GM23248 (cell line): ENCODE measurements at regions not wholly inside any gene's neighbourhood (a gene's known extent, or its start where the extent isn't known, plus 50 kb on each side); places are given as distances from the start of the nearest gene placed in this dataset.

ENCODE experiments used
- DNase-seq: peaks from one replicate; pipeline ENCODE4 v3.0.0-alpha.2; 2015
- H2AFZ ChIP-seq: fragments of 200-600 bp; sonication (generic); 2 replicates; pipeline ENCODE4 v1.6.1; 2016; ENCODE audit warnings: antibody characterized with exemption
- H3F3A ChIP-seq: fragments of 200-600 bp; sonication (generic); 2 replicates; pipeline ENCODE4 v1.6.1; 2016; ENCODE audit warnings: mild to moderate bottlenecking, antibody characterized with exemption, mixed run types; ENCODE audit not compliant: insufficient read depth
- H3K27ac ChIP-seq: fragments of 200-600 bp; sonication (generic); 2 replicates; pipeline ENCODE4 v1.5.1; 2016; ENCODE audit warnings: mild to moderate bottlenecking
- H3K27me3 ChIP-seq: fragments of 200-600 bp; sonication (generic); replicated peaks from 2 replicates; pipeline ENCODE4 v1.6.1; 2016; ENCODE audit warnings: mild to moderate bottlenecking; ENCODE audit not compliant: insufficient read depth
- H3K36me3 ChIP-seq: fragments of 200-600 bp; sonication (generic); 2 replicates; pipeline ENCODE4 v1.6.1; 2016; ENCODE audit warnings: low read depth, mild to moderate bottlenecking
- H3K4me1 ChIP-seq: fragments of 200-600 bp; sonication (generic); 2 replicates; pipeline ENCODE4 v1.6.1; 2016; ENCODE audit warnings: mild to moderate bottlenecking; ENCODE audit not compliant: insufficient read depth
- H3K4me2 ChIP-seq: fragments of 200-600 bp; sonication (generic); one replicate; pipeline ENCODE4 v1.6.1; 2016; ENCODE audit warnings: mild to moderate bottlenecking; ENCODE audit not compliant: unreplicated experiment
- H3K4me3 ChIP-seq: fragments of 200-600 bp; sonication (generic); 2 replicates; pipeline ENCODE4 v1.5.1; 2016; ENCODE audit warnings: mild to moderate bottlenecking
- H3K79me2 ChIP-seq: fragments of 200-600 bp; sonication (generic); 2 replicates; pipeline ENCODE4 v1.6.1; 2016; ENCODE audit warnings: mild to moderate bottlenecking; ENCODE audit not compliant: insufficient read depth
- H3K9ac ChIP-seq: fragments of 200-600 bp; sonication (generic); 2 replicates; pipeline ENCODE4 v1.6.1; 2016; ENCODE audit warnings: mild to moderate bottlenecking
- H3K9me2 ChIP-seq: fragments of 200-600 bp; sonication (generic); 2 replicates; pipeline ENCODE4 v1.6.1; 2016; ENCODE audit warnings: mixed run types, mild to moderate bottlenecking, moderate library complexity; ENCODE audit not compliant: insufficient read depth
- H3K9me3 ChIP-seq: fragments of 200-600 bp; sonication (generic); one replicate; pipeline ENCODE4 v1.6.1; 2017; ENCODE audit warnings: low read depth
- H4K20me1 ChIP-seq: fragments of 200-600 bp; sonication (generic); 2 replicates; pipeline ENCODE4 v1.6.0; 2016; ENCODE audit not compliant: insufficient read depth
- EZH2 ChIP-seq: fragments of 200-600 bp; sonication (generic); IDR thresholded peaks from 2 replicates; pipeline ENCODE4 v1.6.1; 2018; ENCODE audit warnings: antibody characterized with exemption, mild to moderate bottlenecking; ENCODE audit not compliant: insufficient read depth, poor library complexity, severe bottlenecking
- EZH2phosphoT487 ChIP-seq: fragments of 200-600 bp; sonication (generic); IDR thresholded peaks from 2 replicates; pipeline ENCODE4 v1.6.1; 2018; ENCODE audit warnings: antibody characterized with exemption, moderate library complexity, mild to moderate bottlenecking, low read depth; ENCODE audit not compliant: insufficient read depth
- WGBS, 2 experiments: methylation state at CpG; one replicate each; pipeline ENCODE4 v1.1.6; 2015 to 2017; ENCODE audit warnings: low lambda C conversion rate in 2 of 2, low coverage in 1 of 2; ENCODE audit errors: missing lambda C conversion rate in 2 of 2; 5-methylcytosine and 5-hydroxymethylcytosine counted together
- in situ Hi-C: fragments of 300-500 bp; cut with MboI; formaldehyde crosslinking; loops from 2 replicates; pipeline ENCODE4 v1.15.0; 2020

DNA sequence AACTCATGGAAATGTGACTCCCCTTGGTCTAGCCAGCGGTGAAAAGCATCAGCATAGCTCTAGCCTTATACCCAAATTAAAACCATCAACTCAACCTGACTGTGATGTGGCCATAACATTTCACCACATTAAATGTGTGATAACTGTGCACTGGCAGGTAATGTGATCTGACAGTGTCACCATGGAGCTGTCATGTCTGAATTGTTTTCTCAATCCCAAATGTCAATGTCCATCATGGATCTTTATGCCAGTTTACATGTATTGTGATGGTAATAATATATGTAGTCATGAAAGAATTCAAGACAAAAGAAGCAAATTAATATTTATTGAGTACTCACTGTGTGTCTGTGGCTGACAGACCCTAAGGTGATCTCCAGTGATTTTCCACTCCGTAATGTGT lies 213.4 kb upstream of the EOMES start:
- peaks cover 6% of the 10 kb centered on the region; the same call in 1 of the 2 replicates for H3F3A ChIP-seq
- TF ChIP-seq EZH2phosphoT487: no peak
- TF ChIP-seq EZH2: no peak
- H3K36me3 ChIP-seq: no peaks in the 10 kb centered on the region
- no peak overlapping the region for H3K27ac ChIP-seq
- no peaks in the 10 kb centered on the region for H4K20me1 ChIP-seq
- no peak for DNase-seq
- no peak overlapping the region for H3K9ac ChIP-seq
- H3K4me1 ChIP-seq: peaks cover 8% of the 10 kb centered on the region; the same call in 1 of the 2 replicates
- no peaks in the 10 kb centered on the region for H3K79me2 ChIP-seq
- 45 to 64% methylated on average over 2 of the region's 2 CpGs for whole genome bisulfite sequencing, 2 experiments
- H3K9me3 ChIP-seq: no peaks in the 10 kb centered on the region
- no peak overlapping the region for H3K4me3 ChIP-seq
- H3K4me2 ChIP-seq: no peak overlapping the region
- no peaks in the 10 kb centered on the region for H3K27me3 ChIP-seq
- in situ Hi-C loops: no loop called here
- no peak overlapping the region for H2AFZ ChIP-seq
- no peaks in the 10 kb centered on the region for H3K9me2 ChIP-seq

DNA sequence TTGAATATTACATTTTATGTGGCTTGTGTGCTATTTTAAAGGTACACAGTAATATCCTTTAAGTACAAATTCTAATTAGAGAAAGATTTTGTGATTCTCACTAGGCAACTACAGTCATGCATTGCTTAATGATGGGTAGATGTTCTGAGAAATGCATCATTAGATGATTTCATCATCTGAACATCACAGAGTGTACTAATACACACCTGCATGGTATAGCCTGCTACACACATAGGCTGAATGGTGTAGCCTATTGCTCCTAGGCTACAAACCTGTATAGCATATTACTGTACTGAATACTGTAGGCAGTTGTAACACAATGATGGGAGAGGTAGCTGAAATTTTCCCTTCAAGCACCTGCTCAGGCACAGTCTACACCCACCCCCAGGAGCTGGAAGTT lies 217.4 kb upstream of the EOMES start:
- no peak overlapping the region for H3K27ac ChIP-seq
- H3K79me2 ChIP-seq: no peaks in the 10 kb centered on the region
- H3K27me3 ChIP-seq: no peaks in the 10 kb centered on the region
- H2AFZ ChIP-seq: no peak overlapping the region
- no peak overlapping the region for H3K4me2 ChIP-seq
- no peak for TF ChIP-seq EZH2phosphoT487
- no peak for TF ChIP-seq EZH2
- in situ Hi-C loops: no loop called here
- H3K9ac ChIP-seq: no peak overlapping the region
- no peaks in the 10 kb centered on the region for H3K9me2 ChIP-seq
- H3F3A ChIP-seq: peaks cover 6% of the 10 kb centered on the region; the same call in 1 of the 2 replicates
- H3K36me3 ChIP-seq: no peaks in the 10 kb centered on the region
- no peaks in the 10 kb centered on the region for H3K9me3 ChIP-seq
- H3K4me1 ChIP-seq: peaks cover 8% of the 10 kb centered on the region; the same call in 1 of the 2 replicates
- H4K20me1 ChIP-seq: no peaks in the 10 kb centered on the region
- no peak overlapping the region for H3K4me3 ChIP-seq
- DNase-seq: peak; percentile 33

GRCh38 chr3:27939940-27940339 lies 217.8 kb upstream of the EOMES start:
- no peaks in the 10 kb centered on the region for H3K9me3 ChIP-seq

DNA sequence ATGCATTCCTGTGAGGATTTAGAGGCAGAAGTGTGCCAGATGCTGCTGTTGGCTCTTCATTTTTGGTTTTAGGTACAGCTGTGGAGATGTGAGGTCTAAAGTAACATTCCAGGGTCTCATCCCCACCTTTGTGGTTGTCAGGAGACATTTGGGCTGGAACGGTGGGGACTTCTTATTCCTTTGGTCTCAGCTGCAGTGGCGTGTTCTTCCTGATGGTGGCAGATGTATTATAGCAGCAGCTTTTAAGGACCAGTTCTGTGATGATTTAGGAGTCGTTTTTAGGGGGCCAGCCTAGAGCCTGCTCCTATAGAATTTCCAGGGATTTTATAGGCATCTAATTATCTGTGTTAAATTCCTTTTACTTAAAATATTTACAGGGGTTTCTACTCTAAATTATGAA lies 221.0 kb upstream of the EOMES start:
- H2AFZ ChIP-seq: no peak overlapping the region
- H3K4me1 ChIP-seq: peaks cover 8% of the 10 kb centered on the region; the same call in 1 of the 2 replicates
- H3K79me2 ChIP-seq: no peaks in the 10 kb centered on the region
- H4K20me1 ChIP-seq: no peaks in the 10 kb centered on the region
- H3K27ac ChIP-seq: no peak overlapping the region
- 9 to 13% methylated on average over 3 of the region's 3 CpGs for WGBS, 2 experiments
- H3K9me2 ChIP-seq: no peaks in the 10 kb centered on the region
- no peak overlapping the region for H3K9ac ChIP-seq
- H3K36me3 ChIP-seq: no peaks in the 10 kb centered on the region
- no peak for TF ChIP-seq EZH2phosphoT487
- no peak for TF ChIP-seq EZH2
- H3K4me2 ChIP-seq: no peak overlapping the region
- H3K4me3 ChIP-seq: no peak overlapping the region
- peak; percentile 61 for DNase-seq
- in situ Hi-C loops: no loop called here
- peaks cover 6% of the 10 kb centered on the region; the same call in 1 of the 2 replicates for H3F3A ChIP-seq
- no peaks in the 10 kb centered on the region for H3K9me3 ChIP-seq
- H3K27me3 ChIP-seq: no peaks in the 10 kb centered on the region

More at GRCh38 chr3:27939940-27940339, 217.8 kb upstream of the EOMES start:
- Histone ChIP-seq H3K9ac (no peak overlapping the region), H3K27ac (no peak overlapping the region), H3K79me2 (no peaks in the 10 kb centered on the region), H2AFZ (peak overlapping the region; percentile 19; the same call in 1 of the 2 replicates), H3K4me2 (no peak overlapping the region), H3K27me3 (no peaks in the 10 kb centered on the region), H3K36me3 (no peaks in the 10 kb centered on the region), H3F3A (peaks cover 6% of the 10 kb centered on the region; the same call in 1 of the 2 replicates), H3K9me2 (no peaks in the 10 kb centered on the region), H3K4me3 (no peak overlapping the region), H4K20me1 (no peaks in the 10 kb centered on the region), H3K4me1 (peaks cover 8% of the 10 kb centered on the region; the same call in 1 of the 2 replicates)
- DNase-seq: peak; percentile 80
- no peak for TF ChIP-seq EZH2phosphoT487
- TF ChIP-seq EZH2: no peak
- WGBS, 2 experiments: 16 to 27% methylated on average over 5 of the region's 5 CpGs
- in situ Hi-C loops: no loop called here

- no peaks in the 10 kb centered on the region for H3K9me3 ChIP-seq
- no peaks in the 10 kb centered on the region for H4K20me1 ChIP-seq
- H2AFZ ChIP-seq: no peak overlapping the region
- no peak overlapping the region for H3K27ac ChIP-seq
- in situ Hi-C loops: no loop called here
- H3K4me2 ChIP-seq: no peak overlapping the region
- no peak for DNase-seq
- TF ChIP-seq EZH2phosphoT487: no peak
- TF ChIP-seq EZH2: no peak
- H3K4me3 ChIP-seq: no peak overlapping the region
- peaks cover 1% of the 10 kb centered on the region; the same call in 1 of the 2 replicates for H3K4me1 ChIP-seq
- 62 to 70% methylated on average over 4 of the region's 4 CpGs for WGBS, 2 experiments
- H3K9ac ChIP-seq: no peak overlapping the region
- no peaks in the 10 kb centered on the region for H3K79me2 ChIP-seq
- H3K27me3 ChIP-seq: no peaks in the 10 kb centered on the region
- no peaks in the 10 kb centered on the region for H3K9me2 ChIP-seq
- H3F3A ChIP-seq: peaks cover 3% of the 10 kb centered on the region; the same call in 1 of the 2 replicates
- no peaks in the 10 kb centered on the region for H3K36me3 ChIP-seq
Observed at GRCh38 chr3:27945229-27945628, 223.1 kb upstream of the EOMES start.
